IMR-90 (cell line): ENCODE measurements at regions not wholly inside any gene's neighbourhood (a gene's known extent, or its start where the extent isn't known, plus 50 kb on each side); places are given as distances from the start of the nearest gene placed in this dataset.

ENCODE experiments used
- ATAC-seq: fragments of 200-7000 bp; cut with Tn5 transposase; 2 replicates; pipeline ENCODE4 v1.9.1; 2020; ENCODE audit warnings: low read depth, mild to moderate bottlenecking, moderate library complexity
- BruUV-seq: library from RNA; stranded (reverse); fragments of 400-500 nt; replicated peaks from 2 replicates; lab custom pipeline; 2021; lab: Mats Ljungman, UMichigan
- CTCF ChIA-PET: fragments of 300-600 bp; formaldehyde crosslinking; extraction: SDS; loops from one replicate; lab custom pipeline; 2021; ENCODE audit warnings: antibody characterized with exemption; lab: Yijun Ruan, JAX
- POLR2A ChIA-PET: fragments of 300-600 bp; sonication (Branson Sonifier 250); formaldehyde crosslinking; loops from one replicate; lab custom pipeline; 2022; ENCODE audit warnings: antibody characterized with exemption; ENCODE audit not compliant: unreplicated experiment; lab: Charles Lee
- DNase-seq: peaks from one replicate; pipeline ENCODE4 v3.0.0; 2013
- H2AFZ ChIP-seq: replicated peaks from 2 replicates; pipeline ENCODE3; 2013; ENCODE audit warnings: low read length, mild to moderate bottlenecking; ENCODE audit not compliant: poor library complexity
- H2AK5ac ChIP-seq: 2 replicates; pipeline ENCODE4 v1.6.1; 2013; ENCODE audit warnings: low read depth, low read length, inconsistent platforms
- H2AK9ac ChIP-seq: replicated peaks from 2 replicates; pipeline ENCODE3; 2013; ENCODE audit warnings: mild to moderate bottlenecking, low read depth, low read length, moderate library complexity; ENCODE audit not compliant: poor library complexity
- H2BK120ac ChIP-seq: 2 replicates; pipeline ENCODE4 v1.6.1; 2013; ENCODE audit warnings: low read depth, low read length, inconsistent platforms
- H2BK15ac ChIP-seq: 3 replicates; pipeline ENCODE4 v1.6.1; 2013; ENCODE audit warnings: low read depth, low read length, inconsistent platforms
- H2BK20ac ChIP-seq: 2 replicates; pipeline ENCODE4 v1.6.1; 2013; ENCODE audit warnings: low read depth, mild to moderate bottlenecking, inconsistent platforms, low read length, moderate library complexity
- H2BK5ac ChIP-seq: 2 replicates; pipeline ENCODE4 v1.6.1; 2013; ENCODE audit warnings: mild to moderate bottlenecking, low read depth, low read length, inconsistent platforms; ENCODE audit not compliant: poor library complexity, severe bottlenecking
- H3K14ac ChIP-seq: replicated peaks from 2 replicates; pipeline ENCODE4 v1.6.1; 2013; ENCODE audit warnings: low read depth, low read length, inconsistent platforms
- H3K18ac ChIP-seq: 2 replicates; pipeline ENCODE4 v1.6.1; 2013; ENCODE audit warnings: low read depth, low read length, control low read depth
- H3K23ac ChIP-seq: 2 replicates; pipeline ENCODE4 v1.6.1; 2013; ENCODE audit warnings: low read depth, low read length, inconsistent platforms
- H3K27ac ChIP-seq: 2 replicates; pipeline ENCODE4 v1.5.1; 2013; ENCODE audit warnings: mild to moderate bottlenecking, control low read depth, low read length; ENCODE audit not compliant: insufficient read depth
- H3K27me3 ChIP-seq: 2 replicates; pipeline ENCODE4 v1.6.1; 2013; ENCODE audit warnings: low read length; ENCODE audit not compliant: control insufficient read depth, insufficient read depth
- H3K36me3 ChIP-seq: 2 replicates; pipeline ENCODE4 v1.6.1; 2013; ENCODE audit warnings: low read length, mixed read lengths; ENCODE audit not compliant: control insufficient read depth, insufficient read depth
- H3K4ac ChIP-seq: 2 replicates; pipeline ENCODE4 v1.6.1; 2013; ENCODE audit warnings: low read depth, low read length, inconsistent platforms
- H3K4me1 ChIP-seq: 2 replicates; pipeline ENCODE4 v1.6.1; 2013; ENCODE audit warnings: low read length, mixed read lengths; ENCODE audit not compliant: control insufficient read depth, insufficient read depth
- H3K4me2 ChIP-seq: 2 replicates; pipeline ENCODE4 v1.6.1; 2013; ENCODE audit warnings: low read depth, mild to moderate bottlenecking, control low read depth, low read length, moderate library complexity
- H3K4me3 ChIP-seq: 2 replicates; pipeline ENCODE4 v1.5.1; 2013; ENCODE audit warnings: low read depth, mild to moderate bottlenecking, control low read depth, low read length, moderate library complexity; ENCODE audit not compliant: insufficient read depth
- H3K56ac ChIP-seq: 2 replicates; pipeline ENCODE4 v1.6.1; 2013; ENCODE audit warnings: low read length, inconsistent platforms; ENCODE audit not compliant: insufficient read depth; ENCODE audit errors: extremely low read depth
- H3K79me1 ChIP-seq, 2 experiments: 2 replicates each; pipeline ENCODE4 v1.6.1; 2013; ENCODE audit warnings: low read length in 2 of 2, inconsistent platforms in 1 of 2, low read depth in 1 of 2
- H3K9ac ChIP-seq: 2 replicates; pipeline ENCODE4 v1.6.1; 2013; ENCODE audit warnings: low read depth, low read length, control low read depth
- H3K9me1 ChIP-seq: 2 replicates; pipeline ENCODE4 v1.6.1; 2013; ENCODE audit warnings: low read length, inconsistent platforms; ENCODE audit not compliant: insufficient read depth
- H3K9me3 ChIP-seq: 2 replicates; pipeline ENCODE4 v1.6.1; 2013; ENCODE audit warnings: low read length; ENCODE audit not compliant: control insufficient read depth, insufficient read depth
- H4K20me1 ChIP-seq: 2 replicates; pipeline ENCODE4 v1.6.1; 2013; ENCODE audit warnings: low read length, inconsistent platforms; ENCODE audit not compliant: insufficient read depth
- H4K5ac ChIP-seq: 2 replicates; pipeline ENCODE4 v1.6.1; 2013; ENCODE audit warnings: mild to moderate bottlenecking, low read depth, low read length, control low read depth
- H4K8ac ChIP-seq, 2 experiments: 2 replicates each; pipeline ENCODE4 v1.6.1; 2013; ENCODE audit warnings: low read depth in 2 of 2, low read length in 2 of 2, control low read depth in 1 of 2, inconsistent platforms in 1 of 2
- H4K91ac ChIP-seq: 2 replicates; pipeline ENCODE4 v1.6.1; 2013; ENCODE audit warnings: low read depth, low read length, inconsistent platforms; ENCODE audit not compliant: insufficient read depth
- CTCF ChIP-seq: conservative IDR thresholded peaks from 2 replicates; pipeline ENCODE4 v1.5.1; 2012; ENCODE audit warnings: mild to moderate bottlenecking, low read depth, low read length, improper control_type of control experiment
- FOS ChIP-seq: fragments of 150-350 bp; IDR thresholded peaks from 2 replicates; pipeline ENCODE4 v1.6.1; 2016; ENCODE audit warnings: low read depth, low read length
- MAZ ChIP-seq: IDR thresholded peaks from 2 replicates; pipeline ENCODE4 v1.6.1; 2012; ENCODE audit warnings: low read depth, mild to moderate bottlenecking, low read length, improper control_type of control experiment, moderate library complexity, borderline replicate concordance
- RAD21 ChIP-seq: IDR thresholded peaks from 2 replicates; pipeline ENCODE4 v1.6.1; 2012; ENCODE audit warnings: low read length, improper control_type of control experiment
- RCOR1 ChIP-seq: IDR thresholded peaks from 2 replicates; pipeline ENCODE4 v1.6.1; 2012; ENCODE audit warnings: mild to moderate bottlenecking, low read length, improper control_type of control experiment; ENCODE audit not compliant: insufficient replicate concordance
- RFX5 ChIP-seq: IDR thresholded peaks from 2 replicates; pipeline ENCODE4 v1.8.0; 2012; ENCODE audit warnings: low read depth, mild to moderate bottlenecking, low read length, moderate library complexity
- WGBS, 2 experiments: methylation state at CpG; one replicate each; pipeline versions ENCODE4 v1.1.5 to v1.1.7; 2013; ENCODE audit warnings: missing lambda C conversion rate in 2 of 2; ENCODE audit not compliant: insufficient read length in 1 of 2; ENCODE audit errors: extremely low coverage in 2 of 2; 5-methylcytosine and 5-hydroxymethylcytosine counted together
- dilution Hi-C: fragments of 300-500 bp; cut with HindIII; formaldehyde crosslinking; loops from one replicate; pipeline ENCODE4 v1.14.3; 2018; ENCODE audit warnings: low sequenced_read_pairs; ENCODE audit not compliant: unreplicated experiment
- in situ Hi-C: fragments of 300-500 bp; cut with MboI; formaldehyde crosslinking; loops from 3 replicates; pipeline ENCODE4 v1.14.3; 2019; ENCODE audit warnings: low sequenced_read_pairs, inconsistent platforms, mixed read lengths
- intact Hi-C: fragments of 100-400 bp; cut with micrococcal nuclease; formaldehyde crosslinking; loops from 2 replicates; pipeline ENCODE4 v1.10.0; 2022
- TF ChIP-seq, protein P1 (sequence below): fragments of 150-350 bp; IDR thresholded peaks from 2 replicates; pipeline ENCODE4 v1.6.1; 2017; ENCODE audit warnings: mild to moderate bottlenecking, antibody characterized with exemption, low read length, low read depth

DNA sequence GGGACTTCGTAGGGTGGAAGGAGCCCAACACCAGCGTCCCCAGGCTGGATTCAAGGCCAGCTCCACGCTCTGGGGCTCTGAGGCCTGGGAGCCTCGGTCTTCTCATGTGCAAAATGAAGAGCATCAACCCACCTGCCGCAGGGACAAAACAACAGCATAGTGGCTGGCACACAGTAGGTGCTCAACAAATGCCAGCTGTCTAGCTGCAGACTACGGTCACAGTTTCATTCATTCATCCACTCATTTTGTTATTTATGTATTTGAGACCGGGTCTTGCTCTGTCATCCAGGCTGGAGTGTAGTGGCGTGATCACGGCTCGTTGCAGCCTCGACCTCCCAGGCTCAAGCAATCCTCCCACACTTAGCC is 60.7 kb downstream of the CEBPB start:
- no TSS peak for BruUV-seq

More for the DNA sequence above, 60.7 kb downstream of the CEBPB start:
- Histone ChIP-seq H4K20me1 (no peaks in the 10 kb centered on the region), H3K18ac (peak overlapping the region; percentile 84), H2AFZ (peak overlapping the region; percentile 92), H3K79me1 (peaks cover 0 to 8% of the 10 kb centered on the region in 2 experiments; a peak in 1 of 4 replicates), H3K27ac (peak overlapping the region; percentile 85), H2BK20ac (peak overlapping the region; percentile 98), H2AK5ac (peak overlapping the region; percentile 99), H3K9me1 (peaks cover 33% of the 10 kb centered on the region), H2BK5ac (peak overlapping the region; percentile 97), H3K4ac (peak overlapping the region; percentile 99), H3K23ac (peak overlapping the region; percentile 93; the same call in 1 of the 2 replicates), H2BK120ac (peak overlapping the region; percentile 100), H3K4me3 (no peak overlapping the region), H3K4me2 (no peak overlapping the region), H2BK15ac (peak overlapping the region; percentile 94; the same call in 2 of the 3 replicates), H4K8ac (peak overlapping the region; percentile 83 to 95; a peak in 3 of 4 replicates), H3K36me3 (no peaks in the 10 kb centered on the region), H3K9me3 (no peaks in the 10 kb centered on the region), H3K4me1 (peaks cover 17% of the 10 kb centered on the region), H2AK9ac (peak overlapping the region; percentile 98), H4K5ac (peak overlapping the region; percentile 94; the same call in 1 of the 2 replicates), H3K14ac (peak overlapping the region; percentile 92), H3K56ac (peak overlapping the region; percentile 57; the same call in 1 of the 2 replicates), H4K91ac (peak overlapping the region; percentile 99), H3K9ac (no peak overlapping the region), H3K27me3 (no peaks in the 10 kb centered on the region)
- 96% methylated on average over 5 of the region's 11 CpGs; no CpG with 5 or more reads in 1 of the 2 experiments for WGBS, 2 experiments
- TF ChIP-seq RFX5 (no peak), RCOR1 (no peak), MAZ (no peak), CTCF (no peak), RAD21 (no peak), FOS (no peak)
- TF ChIP-seq, protein P1, sequence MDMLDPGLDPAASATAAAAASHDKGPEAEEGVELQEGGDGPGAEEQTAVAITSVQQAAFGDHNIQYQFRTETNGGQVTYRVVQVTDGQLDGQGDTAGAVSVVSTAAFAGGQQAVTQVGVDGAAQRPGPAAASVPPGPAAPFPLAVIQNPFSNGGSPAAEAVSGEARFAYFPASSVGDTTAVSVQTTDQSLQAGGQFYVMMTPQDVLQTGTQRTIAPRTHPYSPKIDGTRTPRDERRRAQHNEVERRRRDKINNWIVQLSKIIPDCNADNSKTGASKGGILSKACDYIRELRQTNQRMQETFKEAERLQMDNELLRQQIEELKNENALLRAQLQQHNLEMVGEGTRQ: no peak
- POLR2A ChIA-PET: no interaction called here
- CTCF ChIA-PET: interaction anchor here (1.1 kb wide), 1 partner anchor 27 kb away, joined by 4 read pairs; no protein-coding TSS in a partner anchor
- no peak for ATAC-seq
- in situ Hi-C loops (no loop called here), dilution Hi-C loops (no loop called here), intact Hi-C loops (loop anchor here (5.0 kb wide), 1 partner anchor 59 kb away; the partner anchor contains the start of gene CEBPB)
- no peak for DNase-seq
